K562 (cell line): ENCODE measurements at regions not wholly inside any gene's neighbourhood (a gene's known extent, or its start where the extent isn't known, plus 50 kb on each side); places are given as distances from the start of the nearest gene placed in this dataset.

ENCODE experiments used
- BDP1 ChIP-seq: IDR thresholded peaks from 3 replicates; pipeline ENCODE4 v1.6.1; 2011; ENCODE audit not compliant: insufficient read length, insufficient read depth
- EGR1 ChIP-seq: fragments of 450-650 bp; conservative IDR thresholded peaks from 2 replicates; pipeline ENCODE4 v1.6.1; 2017; ENCODE audit warnings: mild to moderate bottlenecking
- GTF2A2 ChIP-seq: IDR thresholded peaks from 2 replicates; pipeline ENCODE4 v1.6.1; 2016; ENCODE audit warnings: mild to moderate bottlenecking, missing genetic modification characterization, missing compliant biosample characterization
- ILK ChIP-seq: fragments of 450-650 bp; IDR thresholded peaks from 2 replicates; pipeline ENCODE4 v1.6.1; 2016; ENCODE audit warnings: missing genetic modification characterization, low read depth, mild to moderate bottlenecking, missing compliant biosample characterization, moderate library complexity, borderline replicate concordance
- JUNB ChIP-seq: fragments of 450-650 bp; formaldehyde crosslinking; conservative IDR thresholded peaks from 2 replicates; pipeline ENCODE4 v1.4.0; 2020; ENCODE audit warnings: mild to moderate bottlenecking
- KDM1A ChIP-seq, 2 experiments: fragments of 450-650 bp; IDR thresholded peaks; 2 replicates each; pipeline ENCODE4 v1.6.1; 2016; ENCODE audit warnings: mild to moderate bottlenecking in 2 of 2
- NELFE ChIP-seq: IDR thresholded peaks from 2 replicates; pipeline ENCODE4 v1.6.1; 2011; ENCODE audit warnings: mild to moderate bottlenecking; ENCODE audit not compliant: insufficient read depth, insufficient read length
- SAP30 ChIP-seq: fragments of 200-600 bp; sonication (generic); IDR thresholded peaks from 2 replicates; pipeline ENCODE4 v1.6.1; 2012; ENCODE audit warnings: borderline replicate concordance, low read depth, mild to moderate bottlenecking, moderate library complexity, low read length, control low read depth, inconsistent platforms; ENCODE audit not compliant: insufficient read depth, poor library complexity, severe bottlenecking
- SIN3A ChIP-seq, 2 experiments: fragments of 150-350 bp in 1 of 2; IDR thresholded peaks; 2 replicates each; pipeline ENCODE4 v1.6.1; 2011 to 2016; ENCODE audit warnings: borderline replicate concordance in 2 of 2, low read depth in 2 of 2, low read length in 2 of 2, mild to moderate bottlenecking in 2 of 2, moderate library complexity in 2 of 2; ENCODE audit not compliant: control insufficient read depth in 1 of 2
- SIN3B ChIP-seq: fragments of 450-650 bp; IDR thresholded peaks from 2 replicates; pipeline ENCODE4 v1.6.1; 2017; ENCODE audit warnings: low read depth, mild to moderate bottlenecking, moderate library complexity
- TBP ChIP-seq: optimal IDR thresholded peaks from 2 replicates; pipeline ENCODE3; 2011; ENCODE audit warnings: low read depth, low read length, improper control_type of control experiment
- TCF7 ChIP-seq: sonication (generic); IDR thresholded peaks from 2 replicates; pipeline ENCODE4 v1.6.1; 2016; ENCODE audit warnings: antibody characterized with exemption, borderline replicate concordance
- U2AF1 ChIP-seq: fragments of 200-400 bp; formaldehyde crosslinking; optimal IDR thresholded peaks from 2 replicates; pipeline ENCODE3; 2017; ENCODE audit warnings: mild to moderate bottlenecking, low read depth, low read length, moderate library complexity
- ZNF431 ChIP-seq: sonication (generic); formaldehyde crosslinking; IDR thresholded peaks from 2 replicates; pipeline ENCODE4 v1.8.0; 2022; ENCODE audit warnings: mild to moderate bottlenecking, missing genetic modification reagents

DNA sequence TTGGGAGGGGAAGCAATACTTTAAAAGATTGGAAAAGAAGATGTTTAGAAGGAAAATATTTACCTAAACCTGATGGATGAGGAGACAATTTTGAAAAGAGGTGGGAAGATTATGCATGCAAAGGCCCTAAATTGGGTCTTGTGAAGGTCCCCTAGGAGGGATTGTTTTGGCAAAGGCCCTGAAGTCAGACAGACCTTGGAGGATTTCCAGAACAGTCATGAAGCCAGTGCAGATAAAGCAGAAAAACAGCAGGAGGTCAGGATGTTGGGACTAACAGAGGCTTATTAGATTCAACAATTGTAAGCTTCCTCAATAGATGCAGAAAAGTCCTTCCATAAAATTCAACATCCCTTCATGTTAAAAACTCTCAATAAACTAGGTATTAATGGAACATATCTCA is 361.0 kb upstream of the CDH6 start:
- TF ChIP-seq GTF2A2 (tag) (no peak), SIN3B (no peak), SAP30 (no peak), SIN3A (IDR thresholded peaks at IDR 0.05; ENCODE audit: borderline replicate concordance in 2 of 2, control insufficient read depth in 1 of 2, low read depth in 2 of 2, low read length in 2 of 2) (no peak), JUNB (CRISPR knock-in tag) (no peak), TCF7 (no peak), ZNF431 (CRISPR knock-in tag) (no peak), EGR1 (no peak), U2AF1 (no peak), ILK (tag) (no peak), KDM1A (IDR thresholded peaks at IDR 0.05) (no peak), BDP1 (no peak), TBP (no peak), NELFE (no peak)
